SK-N-MC (cell line): ENCODE measurements at regions not wholly inside any gene's neighbourhood (a gene's known extent, or its start where the extent isn't known, plus 50 kb on each side); places are given as distances from the start of the nearest gene placed in this dataset.
A peak's percentile ranks its signal among the peaks of the same experiment; 100 is the strongest.

ENCODE experiments used
- DNase-seq: peaks from one replicate; pipeline ENCODE4 v3.0.0-alpha.2; 2011; ENCODE audit warnings: low read depth, low spot score
- H3K27ac ChIP-seq: fragments of 200-600 bp; sonication (generic); 2 replicates; pipeline ENCODE4 v1.5.1; 2016; ENCODE audit warnings: mixed run types
- H3K36me3 ChIP-seq: fragments of 200-600 bp; sonication (generic); 2 replicates; pipeline ENCODE4 v1.6.1; 2017; ENCODE audit warnings: antibody characterized with exemption, low read length, mixed read lengths; ENCODE audit not compliant: insufficient read depth
- H3K4me3 ChIP-seq: fragments of 200-600 bp; sonication (generic); 2 replicates; pipeline ENCODE4 v1.5.1; 2016
- H3K9ac ChIP-seq: fragments of 200-600 bp; sonication (generic); 2 replicates; pipeline ENCODE4 v1.8.0; 2017; ENCODE audit warnings: mixed run types, mixed read lengths; ENCODE audit not compliant: insufficient read length
- H3K9me3 ChIP-seq: fragments of 200-600 bp; sonication (generic); 2 replicates; pipeline ENCODE4 v1.6.1; 2017; ENCODE audit warnings: low read depth, mild to moderate bottlenecking, antibody characterized with exemption, low read length, moderate library complexity, mixed read lengths
- EZH2 ChIP-seq: fragments of 200-600 bp; sonication (generic); IDR thresholded peaks from one replicate; pipeline ENCODE4 v1.6.1; 2017; ENCODE audit warnings: antibody characterized with exemption
- FOXP2 ChIP-seq: optimal IDR thresholded peaks from 2 replicates; pipeline ENCODE3; 2011; ENCODE audit warnings: mild to moderate bottlenecking, moderate library complexity; ENCODE audit not compliant: insufficient read depth; ENCODE audit errors: extremely low read length, control extremely low read depth
- POLR2AphosphoS5 ChIP-seq: IDR thresholded peaks from 2 replicates; pipeline ENCODE4 v1.6.1; 2012; ENCODE audit warnings: mild to moderate bottlenecking, low read depth, low read length, borderline replicate concordance

DNA sequence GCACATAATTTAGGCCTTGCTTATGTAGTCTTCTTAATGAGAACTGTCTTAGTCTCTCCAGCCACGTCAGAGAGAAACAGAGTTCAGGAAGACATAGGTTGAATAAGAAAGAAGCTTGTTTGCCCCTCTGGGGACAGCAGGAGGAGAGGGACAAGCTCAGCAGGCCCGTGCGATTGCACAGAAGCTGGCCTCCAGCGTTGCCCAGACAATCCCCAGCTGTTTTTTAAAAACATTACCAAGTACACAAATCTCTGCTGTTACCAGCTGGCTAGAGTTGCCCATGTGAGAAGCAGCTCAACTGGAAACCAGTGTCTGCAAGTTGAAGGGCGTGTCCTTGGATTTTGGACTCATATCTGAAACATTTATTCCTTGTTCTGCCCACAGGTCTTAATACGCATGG, 232.6 kb downstream of the EFCAB11 start:
- Histone ChIP-seq H3K9ac (no peak overlapping the region), H3K36me3 (no peaks in the 10 kb centered on the region), H3K9me3 (no peaks in the 10 kb centered on the region), H3K27ac (no peak overlapping the region), H3K4me3 (no peak overlapping the region)
- DNase-seq: no peak
- TF ChIP-seq FOXP2: no peak

DNA sequence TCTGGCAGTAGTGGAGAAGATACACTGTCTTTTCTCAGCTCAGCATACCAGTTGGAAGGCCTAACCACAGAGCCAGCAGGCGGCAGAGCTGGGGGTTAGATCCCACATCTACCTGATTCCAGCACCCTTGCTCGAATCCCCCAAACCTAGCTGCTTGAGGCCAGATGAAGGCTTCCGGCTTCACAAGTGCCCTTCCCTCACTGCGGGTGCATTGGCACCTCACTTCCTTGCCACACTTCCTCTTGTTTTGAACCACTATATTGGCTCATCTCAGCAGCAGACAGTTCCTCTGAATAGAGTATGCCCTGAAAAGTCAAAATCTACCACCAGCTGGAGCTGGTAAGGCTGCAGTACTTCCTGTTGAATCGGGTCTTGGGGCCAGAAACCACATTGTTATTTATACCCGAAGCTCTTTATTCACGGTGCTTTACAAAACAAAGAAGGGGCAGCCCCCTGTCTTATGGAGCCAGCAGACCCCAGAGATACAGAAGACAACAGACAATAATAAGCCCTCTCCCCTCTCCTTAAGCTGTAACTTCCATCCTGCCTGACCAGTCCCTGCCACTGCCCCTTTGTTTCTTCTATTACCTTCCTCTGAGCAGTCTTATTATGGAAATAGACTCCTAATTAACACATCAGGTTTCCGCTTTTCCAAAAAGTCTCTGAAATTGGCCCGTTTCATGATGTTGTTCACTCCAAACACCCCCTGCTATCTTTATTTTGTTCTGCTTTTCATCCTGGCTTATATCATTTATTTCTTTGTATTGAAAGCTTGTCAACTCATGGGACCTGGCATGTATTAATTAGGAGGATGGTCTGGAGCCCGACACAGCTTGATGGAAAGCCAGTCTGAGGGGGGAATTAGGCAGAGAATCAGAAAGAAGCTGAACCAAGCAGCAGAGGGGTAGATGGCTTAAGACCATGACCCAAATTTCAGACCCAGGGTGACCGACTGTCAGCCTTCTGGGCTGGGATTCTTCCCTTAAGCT, 233.5 kb downstream of the EFCAB11 start:
- TF ChIP-seq EZH2: no peak
- no peak for TF ChIP-seq POLR2AphosphoS5
- TF ChIP-seq FOXP2: no peak
- DNase-seq: no peak
- no peak overlapping the region for H3K9ac ChIP-seq

DNA sequence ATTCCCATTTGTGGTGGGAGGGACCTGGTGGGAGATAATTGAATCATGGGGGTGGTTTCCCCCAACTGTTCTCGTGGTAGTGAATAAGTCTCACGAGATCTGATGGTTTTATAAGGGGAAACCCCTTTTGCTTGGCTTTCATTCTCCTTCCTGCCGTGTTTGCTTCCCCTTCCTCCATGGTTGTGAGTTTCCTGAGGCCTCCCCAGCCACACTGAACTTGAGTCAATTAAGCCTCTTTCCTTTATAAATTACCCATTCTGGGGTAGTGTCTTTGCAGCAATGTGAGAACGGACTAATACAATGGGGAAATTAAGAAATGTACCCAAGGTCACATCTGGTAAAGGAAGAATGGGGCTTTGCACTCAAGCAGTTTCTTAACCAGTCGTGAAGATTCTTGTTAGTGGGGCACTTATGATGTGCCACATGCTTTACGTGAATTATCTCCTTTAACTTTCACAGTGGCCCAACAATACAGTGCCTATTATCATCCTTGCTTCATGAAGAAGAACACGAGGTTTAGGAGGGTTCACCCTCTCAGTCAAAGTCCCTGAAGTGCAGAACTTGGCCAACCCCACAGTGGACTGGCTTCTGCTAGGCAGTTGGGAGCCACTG, 234.3 kb downstream of the EFCAB11 start:
- Histone ChIP-seq H3K36me3 (no peaks in the 10 kb centered on the region), H3K9me3 (no peaks in the 10 kb centered on the region), H3K9ac (no peak overlapping the region), H3K4me3 (no peak overlapping the region), H3K27ac (0 out of 2 replicates have a peak overlapping the region, but pooled peaks have one; percentile 25)
- DNase-seq: no peak
- TF ChIP-seq FOXP2: no peak

More for the DNA sequence above, 233.5 kb downstream of the EFCAB11 start:
- H3K9me3 ChIP-seq: no peaks in the 10 kb centered on the region
- H3K4me3 ChIP-seq: no peak overlapping the region; the same call in 1 of the 2 replicates
- H3K27ac ChIP-seq: 0 out of 2 replicates have a peak overlapping the region, but pooled peaks have one; percentile 25
- no peaks in the 10 kb centered on the region for H3K36me3 ChIP-seq

DNA sequence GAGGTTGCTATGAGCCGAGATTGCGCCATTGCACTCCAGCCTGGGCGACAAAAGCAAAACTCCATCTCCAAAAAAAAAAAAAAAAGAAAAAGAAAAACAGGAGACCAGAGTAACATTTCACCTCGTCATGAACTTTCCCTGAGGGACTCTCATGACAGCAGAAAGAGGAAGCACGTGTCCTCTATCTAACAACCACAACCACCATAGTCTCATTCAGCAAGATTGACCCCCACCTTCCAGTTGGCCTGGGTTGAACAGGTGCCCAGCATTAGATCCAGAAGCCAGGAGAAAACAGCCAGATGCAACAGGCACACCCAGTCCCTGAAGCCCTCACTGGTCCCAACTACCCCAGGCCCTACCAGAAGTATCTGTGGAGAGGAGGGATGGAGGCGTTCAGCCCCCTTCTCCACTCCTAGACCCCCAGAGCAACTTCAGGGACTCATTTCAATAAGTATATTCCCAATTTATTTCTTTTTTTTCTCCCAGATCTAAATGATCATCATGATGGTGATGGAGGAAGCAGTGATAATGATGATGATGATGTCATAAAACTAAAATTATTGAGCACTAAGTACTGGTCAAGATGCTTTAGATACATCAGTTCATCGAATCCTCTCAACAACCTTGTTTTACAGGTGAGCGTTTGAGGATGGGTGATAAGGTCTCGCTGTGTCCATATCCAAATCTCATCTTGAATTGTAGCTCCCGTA, 235.0 kb downstream of the EFCAB11 start:
- no peak overlapping the region for H3K4me3 ChIP-seq
- no peaks in the 10 kb centered on the region for H3K36me3 ChIP-seq
- TF ChIP-seq EZH2: no peak
- TF ChIP-seq POLR2AphosphoS5: no peak
- TF ChIP-seq FOXP2: no peak
- no peaks in the 10 kb centered on the region for H3K9me3 ChIP-seq
- H3K27ac ChIP-seq: no peak overlapping the region
- no peak overlapping the region for H3K9ac ChIP-seq
- DNase-seq: no peak

DNA sequence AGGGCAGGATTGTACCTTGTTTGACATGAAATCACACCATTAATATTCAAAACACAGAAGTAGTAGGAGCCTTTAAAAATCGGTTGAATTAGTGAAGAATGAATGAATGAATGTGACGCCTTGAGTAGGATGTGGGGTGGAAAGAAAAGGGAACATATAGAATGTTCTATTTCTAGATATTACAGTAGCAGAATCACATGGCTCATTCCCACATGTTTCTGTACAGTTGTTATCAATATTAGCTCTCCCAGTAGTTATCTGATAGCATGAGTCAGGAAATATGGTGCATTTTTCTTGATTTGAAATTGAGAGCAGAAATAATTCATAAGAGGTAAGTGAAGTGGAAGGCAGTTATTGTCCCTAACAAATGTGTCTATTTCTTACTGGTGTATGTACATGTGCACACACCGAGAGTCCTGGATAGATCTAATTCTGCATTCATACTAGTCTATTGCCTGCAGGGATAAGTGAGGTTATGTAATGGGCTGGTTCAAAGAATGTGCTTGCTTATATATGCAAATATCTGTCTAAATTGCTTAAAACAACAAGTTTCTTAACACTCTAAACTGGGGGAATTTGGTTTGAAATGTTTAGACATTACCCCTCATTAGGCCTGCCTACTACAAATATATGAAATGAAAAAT, 245.4 kb downstream of the EFCAB11 start:
- Histone ChIP-seq H3K9ac (no peak overlapping the region), H3K4me3 (0 out of 2 replicates have a peak overlapping the region, but pooled peaks have one; percentile 15), H3K27ac (peak overlapping the region; percentile 55), H3K36me3 (no peaks in the 10 kb centered on the region), H3K9me3 (no peaks in the 10 kb centered on the region)
- peak; percentile 42 for DNase-seq
- TF ChIP-seq FOXP2 (no peak), POLR2AphosphoS5 (no peak), EZH2 (no peak)

DNA sequence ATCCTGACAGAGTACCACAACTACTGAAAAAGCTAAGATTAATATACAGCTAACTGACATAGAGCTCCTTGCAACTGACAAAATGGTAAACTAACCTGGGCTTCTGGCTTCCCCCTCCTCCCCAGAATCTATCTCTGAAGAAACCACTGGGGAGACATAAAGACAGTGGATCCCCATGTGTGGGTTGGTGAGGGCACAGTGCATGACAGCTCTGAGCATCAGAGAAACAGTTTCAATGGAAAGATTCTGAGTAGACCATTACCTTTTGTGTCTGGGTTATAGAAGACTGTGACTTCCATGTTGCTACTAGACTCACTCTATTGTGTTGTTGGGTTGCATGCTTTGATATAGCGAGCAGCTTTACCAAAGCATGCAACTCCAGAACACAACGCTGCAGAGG, 247.4 kb downstream of the EFCAB11 start:
- H3K4me3 ChIP-seq: no peak overlapping the region
- no peaks in the 10 kb centered on the region for H3K36me3 ChIP-seq
- DNase-seq: no peak
- no peak overlapping the region for H3K9ac ChIP-seq
- H3K9me3 ChIP-seq: no peaks in the 10 kb centered on the region
- TF ChIP-seq EZH2: no peak
- no peak for TF ChIP-seq POLR2AphosphoS5
- no peak for TF ChIP-seq FOXP2
- no peak overlapping the region for H3K27ac ChIP-seq

DNA sequence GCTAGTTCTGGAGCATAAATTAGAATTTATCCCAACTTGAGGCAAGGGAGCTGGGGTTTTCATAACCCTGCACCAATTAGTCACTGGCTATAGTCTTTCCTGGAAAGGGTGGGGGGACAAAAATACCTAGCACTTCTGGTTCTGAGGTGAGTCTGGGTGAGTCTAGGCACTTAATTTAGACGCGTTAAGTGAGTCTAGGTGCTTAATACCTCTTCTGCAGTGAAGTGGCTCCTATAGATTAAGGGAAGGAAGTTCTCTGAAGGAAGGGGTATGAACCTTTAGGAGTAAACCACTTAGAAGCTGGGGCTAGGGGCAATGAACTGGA, 251.7 kb downstream of the EFCAB11 start:
- Histone ChIP-seq H3K9me3 (no peaks in the 10 kb centered on the region), H3K27ac (no peak overlapping the region), H3K36me3 (no peaks in the 10 kb centered on the region), H3K9ac (no peak overlapping the region), H3K4me3 (no peak overlapping the region)
- no peak for DNase-seq
- no peak for TF ChIP-seq FOXP2
- TF ChIP-seq POLR2AphosphoS5: no peak
- TF ChIP-seq EZH2: no peak
